Fibroblast of mammary gland (primary cell): ENCODE measurements at regions not wholly inside any gene's neighbourhood (a gene's known extent, or its start where the extent isn't known, plus 50 kb on each side); places are given as distances from the start of the nearest gene placed in this dataset.

Source experiments
- DNase-seq: peaks from one replicate; pipeline ENCODE4 v3.0.0-alpha.2; 2010; ENCODE audit warnings: low read depth
- H3K4me3 ChIP-seq: 2 replicates; pipeline ENCODE4 v1.5.1; 2011; ENCODE audit warnings: low read depth, mild to moderate bottlenecking, low read length, moderate library complexity; ENCODE audit not compliant: control insufficient read depth
- CTCF ChIP-seq: conservative IDR thresholded peaks from 2 replicates; pipeline ENCODE4 v1.5.1; 2011; ENCODE audit warnings: low read depth, low read length, inconsistent platforms; ENCODE audit not compliant: control insufficient read depth, insufficient read depth

GRCh38 chr1:22234476-22235030, 91.7 kb upstream of the WNT4 start:
- TF ChIP-seq CTCF: no peak
- DNase-seq: no peak
- no peak overlapping the region for H3K4me3 ChIP-seq

- no peak for DNase-seq
- TF ChIP-seq CTCF: no peak
- H3K4me3 ChIP-seq: no peak overlapping the region
Measured at GRCh38 chr1:22236166-22236565, 93.3 kb upstream of the WNT4 start.

- no peak for TF ChIP-seq CTCF
- no peak for DNase-seq
- H3K4me3 ChIP-seq: no peak overlapping the region
Measured at GRCh38 chr1:22236900-22237299, 94.0 kb upstream of the WNT4 start.

GRCh38 chr1:22237433-22238093, 94.7 kb upstream of the WNT4 start:
- no peak for DNase-seq
- no peak overlapping the region for H3K4me3 ChIP-seq
- TF ChIP-seq CTCF: no peak

GRCh38 chr1:22238356-22239224, 95.7 kb upstream of the WNT4 start:
- DNase-seq: no peak
- no peak overlapping the region for H3K4me3 ChIP-seq
- no peak for TF ChIP-seq CTCF

- TF ChIP-seq CTCF: no peak
- no peak for DNase-seq
- no peak overlapping the region for H3K4me3 ChIP-seq
Measured at GRCh38 chr1:22239378-22239777, 96.5 kb upstream of the WNT4 start.
